K562 (cell line): ENCODE measurements at regions not wholly inside any gene's neighbourhood (a gene's known extent, or its start where the extent isn't known, plus 50 kb on each side); places are given as distances from the start of the nearest gene placed in this dataset.

Experiments
- ATAC-seq: fragments of 200-7000 bp; cut with Tn5 transposase; 3 replicates; pipeline ENCODE4 v1.9.1; 2020; ENCODE audit warnings: moderate library complexity
- BruUV-seq: library from RNA; stranded (reverse); fragments of 400-500 nt; replicated peaks from 2 replicates; lab custom pipeline; 2021; lab: Mats Ljungman, UMichigan
- CTCF ChIA-PET: fragments of 300-600 bp; formaldehyde crosslinking; extraction: SDS; loops from one replicate; lab custom pipeline; 2021; ENCODE audit warnings: low intra/inter-chr PET ratio; lab: Yijun Ruan, JAX
- POLR2A ChIA-PET: fragments of 300-600, 350-650 bp; sonication (Branson Sonifier 250); formaldehyde crosslinking; extraction: SDS; loops from one replicate; lab custom pipeline; 2021; ENCODE audit warnings: antibody characterized with exemption, inconsistent platforms; lab: Yijun Ruan, JAX
- DNase-seq, 4 experiments: peaks; one replicate each; pipeline versions ENCODE4 v3.0.0 to v3.0.0-alpha.2; 2011 to 2018; ENCODE audit warnings: low spot score in 3 of 4, mixed read lengths in 3 of 4; ENCODE audit errors: extremely low read depth in 1 of 4
- FAIRE-seq: peaks from 2 replicates; lab custom pipeline; 2011; peaks lifted over from hg19 to GRCh38; lab: Jason Lieb, UNC
- H2AFZ ChIP-seq: 2 replicates; pipeline ENCODE4 v1.6.0; 2011; ENCODE audit warnings: low read depth, low read length, control low read depth, inconsistent platforms
- H3K27ac ChIP-seq: fragments of 200-600 bp; 3 replicates; pipeline ENCODE4 v1.8.0; 2011; ENCODE audit warnings: low read depth, mild to moderate bottlenecking, control low read depth, inconsistent platforms, low read length, moderate library complexity, mixed read lengths; ENCODE audit errors: extremely low read depth
- H3K27me3 ChIP-seq, 2 experiments: fragments of 300-600 bp in 1 of 2; 2 replicates in 1 of 2; 3 replicates in 1 of 2; pipeline versions ENCODE4 v1.6.0 to v1.8.0; 2011; ENCODE audit warnings: inconsistent platforms in 2 of 2, low read length in 2 of 2, mild to moderate bottlenecking in 1 of 2, mixed read lengths in 1 of 2, moderate library complexity in 1 of 2; ENCODE audit not compliant: control insufficient read depth in 2 of 2, insufficient read depth in 2 of 2
- H3K36me3 ChIP-seq: fragments of 300-600 bp; 3 replicates; pipeline ENCODE4 v1.8.0; 2011; ENCODE audit warnings: mild to moderate bottlenecking, low read length, inconsistent platforms; ENCODE audit not compliant: control insufficient read depth, insufficient read depth
- H3K4me1 ChIP-seq, 2 experiments: fragments of 200-600 bp in 1 of 2; replicated peaks in 1 of 2; 2 replicates in 1 of 2; 3 replicates in 1 of 2; pipeline versions ENCODE4 v1.5.1 to v1.8.0; 2011; ENCODE audit warnings: inconsistent platforms in 2 of 2, low read length in 2 of 2, mild to moderate bottlenecking in 1 of 2, mixed read lengths in 1 of 2, moderate library complexity in 1 of 2; ENCODE audit not compliant: control insufficient read depth in 2 of 2, insufficient read depth in 2 of 2
- H3K4me2 ChIP-seq: 2 replicates; pipeline ENCODE4 v1.6.1; 2011; ENCODE audit warnings: low read length, control low read depth, inconsistent platforms, mixed read lengths; ENCODE audit not compliant: insufficient read depth
- H3K4me3 ChIP-seq: fragments of 200-600 bp; sonication (generic), shearing (Covaris generic); 2 replicates; pipeline ENCODE4 v1.5.1; 2016; ENCODE audit warnings: control low read depth, inconsistent platforms
- H3K79me2 ChIP-seq: fragments of 200-600 bp; 3 replicates; pipeline ENCODE4 v1.8.0; 2011; ENCODE audit warnings: low read length, inconsistent platforms; ENCODE audit not compliant: control insufficient read depth, insufficient read depth
- H3K9ac ChIP-seq, 2 experiments: 2 replicates each; pipeline versions ENCODE4 v1.6.0 to v1.6.1; 2011; ENCODE audit warnings: low read depth in 2 of 2, low read length in 2 of 2, control low read depth in 1 of 2, inconsistent platforms in 1 of 2, mild to moderate bottlenecking in 1 of 2, mixed read lengths in 1 of 2; ENCODE audit not compliant: insufficient read depth in 1 of 2
- H3K9me1 ChIP-seq: one replicate; pipeline ENCODE4 v1.6.0; 2011; ENCODE audit warnings: inconsistent platforms, mild to moderate bottlenecking, low read length, moderate library complexity; ENCODE audit not compliant: control insufficient read depth, insufficient read depth
- H3K9me3 ChIP-seq: replicated peaks from 2 replicates; pipeline ENCODE4 v1.5.1; 2011; ENCODE audit warnings: low read depth, low read length, inconsistent platforms; ENCODE audit not compliant: control insufficient read depth, insufficient read depth
- H4K20me1 ChIP-seq: replicated peaks from 2 replicates; pipeline ENCODE4 v1.6.1; 2011; ENCODE audit warnings: low read length, inconsistent platforms, mixed read lengths; ENCODE audit not compliant: control insufficient read depth, insufficient read depth
- GABPA ChIP-seq: fragments of 200-800 bp; sonication (Bioruptor generic); conservative IDR thresholded peaks from 2 replicates; pipeline ENCODE4 v1.6.1; 2016; ENCODE audit warnings: low read depth, missing genetic modification characterization, missing compliant biosample characterization
- MEIS2 ChIP-seq: fragments of 450-650 bp; IDR thresholded peaks from 2 replicates; pipeline ENCODE4 v1.6.1; 2014; ENCODE audit warnings: mild to moderate bottlenecking; ENCODE audit not compliant: partially characterized antibody
- MTA2 ChIP-seq: fragments of 450-650 bp; IDR thresholded peaks from 2 replicates; pipeline ENCODE4 v1.6.1; 2016; ENCODE audit warnings: low read depth
- PBX2 ChIP-seq, 2 experiments: IDR thresholded peaks in 1 of 2; conservative IDR thresholded peaks in 1 of 2; 2 replicates each; pipeline ENCODE4 v1.6.1; 2016; ENCODE audit warnings: low read depth in 2 of 2, mild to moderate bottlenecking in 1 of 2, missing compliant biosample characterization in 1 of 2, missing genetic modification characterization in 1 of 2, moderate library complexity in 1 of 2
- PKNOX1 ChIP-seq: fragments of 450-650 bp; IDR thresholded peaks from 2 replicates; pipeline ENCODE4 v1.6.1; 2016
- WGBS: fragments of 100-300 bp; shearing (Covaris generic); methylation state at CpG from one replicate; pipeline ENCODE4 v1.1.6; 2016; ENCODE audit warnings: low coverage, mixed read lengths; ENCODE audit not compliant: insufficient coverage; ENCODE audit errors: missing lambda C conversion rate; 5-methylcytosine and 5-hydroxymethylcytosine counted together
- in situ Hi-C: fragments of 300-500 bp; cut with MboI; formaldehyde crosslinking; loops from 4 replicates; pipeline ENCODE4 v1.15.0; 2018; ENCODE audit warnings: inconsistent platforms, mixed read lengths
- intact Hi-C: fragments of 100-400 bp; cut with micrococcal nuclease; formaldehyde crosslinking; loops from 2 replicates; pipeline ENCODE4 v1.14.2; 2022

- Histone ChIP-seq H3K4me3 (no peak overlapping the region), H3K9ac (no peak overlapping the region), H3K4me1 (no peaks in the 10 kb centered on the region; a peak in 1 of 5 replicates), H3K36me3 (no peaks in the 10 kb centered on the region), H3K79me2 (no peaks in the 10 kb centered on the region), H4K20me1 (no peaks in the 10 kb centered on the region), H3K27me3 (peaks cover 2 to 21% of the 10 kb centered on the region in 2 experiments; a peak in 3 of 5 replicates), H3K27ac (no peak overlapping the region), H3K9me1 (no peaks in the 10 kb centered on the region), H3K9me3 (no peaks in the 10 kb centered on the region), H3K4me2 (no peak overlapping the region), H2AFZ (no peak overlapping the region)
- intact Hi-C loops (no loop called here), in situ Hi-C loops (no loop called here)
- POLR2A ChIA-PET: interaction anchor here (0.6 kb wide), 1 partner anchor 14 kb away, joined by 3 read pairs; no protein-coding TSS in a partner anchor
- ATAC-seq: peak; percentile 54
- no peak for FAIRE-seq
- no TSS peak for BruUV-seq
- WGBS: 2% methylated on average over 16 of the region's 16 CpGs
- TF ChIP-seq PKNOX1 (peak; percentile 44; the same call in 1 of the 2 replicates), GABPA (tag) (peak; percentile 56), MTA2 (no peak), PBX2 (CRISPR knock-in tag; IDR thresholded peaks at IDR 0.05; ENCODE audit: low read depth) (no peak), PBX2 (tag; conservative IDR thresholded peaks at IDR 0.05; ENCODE audit: low read depth) (peak; percentile 67), MEIS2 (peak; percentile 60)
- DNase-seq: peak in 1 of 4 experiments; percentile 11
- CTCF ChIA-PET: no interaction called here
These were observed 114.3 kb upstream of the ARHGEF3 start for GRCh38 chr3:56915966-56916586.
